Activated B cell treated with CpG ODN at 0.5 μM for 24 hours (primary cell): ENCODE measurements at regions not wholly inside any gene's neighbourhood (a gene's known extent, or its start where the extent isn't known, plus 50 kb on each side); places are given as distances from the start of the nearest gene placed in this dataset.

Experiments
- ATAC-seq: fragments of 200-7000 bp; cut with Tn5 transposase; one replicate; pipeline ENCODE4 v1.10.0; 2021; ENCODE audit warnings: low read depth, mild to moderate bottlenecking, moderate library complexity
- CTCF ChIA-PET: fragments of 350-600 bp; sonication (Branson Sonifier 250); formaldehyde crosslinking; loops from one replicate; lab custom pipeline; 2021; ENCODE audit warnings: antibody characterized with exemption; lab: Charles Lee
- POLR2A ChIA-PET: fragments of 350-600 bp; sonication (Branson Sonifier 250); formaldehyde crosslinking; loops from one replicate; lab custom pipeline; 2021; ENCODE audit warnings: antibody characterized with exemption; lab: Charles Lee
- DNase-seq: peaks from one replicate; pipeline ENCODE4 v3.0.0; 2022
- H3K27ac Mint-ChIP-seq: one replicate; pipeline ENCODE4 v1.8.0; 2020; ENCODE audit warnings: mixed read lengths
- H3K27me3 Mint-ChIP-seq: one replicate; pipeline ENCODE4 v1.8.0; 2021; ENCODE audit warnings: mixed read lengths
- H3K36me3 Mint-ChIP-seq: one replicate; pipeline ENCODE4 v1.8.0; 2021; ENCODE audit warnings: low read depth, mixed read lengths
- H3K4me1 Mint-ChIP-seq: one replicate; pipeline ENCODE4 v1.8.0; 2021; ENCODE audit warnings: mixed read lengths
- H3K4me3 Mint-ChIP-seq: one replicate; pipeline ENCODE4 v1.8.0; 2020; ENCODE audit warnings: mild to moderate bottlenecking, mixed read lengths
- H3K9me3 Mint-ChIP-seq: one replicate; pipeline ENCODE4 v1.8.0; 2020; ENCODE audit warnings: mixed read lengths
- intact Hi-C: fragments of 100-400 bp; cut with micrococcal nuclease; formaldehyde crosslinking; loops from one replicate; pipeline ENCODE4 v1.15.1; 2024
- TF ChIP-seq, protein P1 (sequence below): fragments of 200-600 bp; IDR thresholded peaks from one replicate; pipeline ENCODE4 v1.8.0; 2022; ENCODE audit warnings: antibody characterized with exemption, mild to moderate bottlenecking

DNA sequence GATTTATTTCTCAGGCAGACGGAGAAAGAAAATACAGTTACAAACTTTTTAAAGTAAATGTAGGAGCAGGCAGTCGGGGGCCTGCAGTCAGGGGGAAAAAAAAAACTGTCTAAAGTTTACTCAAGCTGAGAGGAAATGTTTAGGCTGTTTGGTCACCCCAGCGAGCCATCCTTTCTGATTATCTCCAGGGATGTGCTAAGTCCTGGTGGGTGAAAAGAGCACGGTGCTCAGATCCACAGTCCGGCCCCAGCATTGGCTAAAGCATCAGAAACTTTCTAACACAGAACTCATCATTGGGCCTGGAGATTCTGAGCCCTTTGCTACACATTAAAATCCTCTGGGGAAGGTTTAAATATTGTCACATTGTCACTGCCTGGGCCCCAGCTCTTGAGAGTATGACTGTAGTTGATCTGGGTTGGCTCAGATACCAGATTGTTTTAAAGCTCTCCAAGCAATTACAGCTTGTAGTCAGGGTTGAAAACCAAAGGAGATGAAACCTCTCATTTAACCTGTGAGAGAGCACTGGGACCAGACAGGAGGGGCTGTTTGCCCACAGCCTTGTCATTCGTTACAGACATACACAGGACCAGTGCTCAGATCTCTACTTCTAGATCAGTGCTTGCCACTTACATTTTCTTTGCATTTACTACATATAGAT lies 131.1 kb upstream of the HTR2A start:
- CTCF ChIA-PET: no interaction called here
- TF ChIP-seq, protein P1, sequence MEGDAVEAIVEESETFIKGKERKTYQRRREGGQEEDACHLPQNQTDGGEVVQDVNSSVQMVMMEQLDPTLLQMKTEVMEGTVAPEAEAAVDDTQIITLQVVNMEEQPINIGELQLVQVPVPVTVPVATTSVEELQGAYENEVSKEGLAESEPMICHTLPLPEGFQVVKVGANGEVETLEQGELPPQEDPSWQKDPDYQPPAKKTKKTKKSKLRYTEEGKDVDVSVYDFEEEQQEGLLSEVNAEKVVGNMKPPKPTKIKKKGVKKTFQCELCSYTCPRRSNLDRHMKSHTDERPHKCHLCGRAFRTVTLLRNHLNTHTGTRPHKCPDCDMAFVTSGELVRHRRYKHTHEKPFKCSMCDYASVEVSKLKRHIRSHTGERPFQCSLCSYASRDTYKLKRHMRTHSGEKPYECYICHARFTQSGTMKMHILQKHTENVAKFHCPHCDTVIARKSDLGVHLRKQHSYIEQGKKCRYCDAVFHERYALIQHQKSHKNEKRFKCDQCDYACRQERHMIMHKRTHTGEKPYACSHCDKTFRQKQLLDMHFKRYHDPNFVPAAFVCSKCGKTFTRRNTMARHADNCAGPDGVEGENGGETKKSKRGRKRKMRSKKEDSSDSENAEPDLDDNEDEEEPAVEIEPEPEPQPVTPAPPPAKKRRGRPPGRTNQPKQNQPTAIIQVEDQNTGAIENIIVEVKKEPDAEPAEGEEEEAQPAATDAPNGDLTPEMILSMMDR: no peak
- H3K9me3 Mint-ChIP-seq: no peaks in the 10 kb centered on the region
- ATAC-seq (no peak), DNase-seq (no peak)
- H3K4me1 Mint-ChIP-seq: peaks cover 19% of the 10 kb centered on the region
- H3K4me3 Mint-ChIP-seq: no peak overlapping the region
- no peak overlapping the region for H3K27ac Mint-ChIP-seq
- H3K36me3 Mint-ChIP-seq: no peaks in the 10 kb centered on the region
- POLR2A ChIA-PET: no interaction called here
- peaks cover 6% of the 10 kb centered on the region for H3K27me3 Mint-ChIP-seq
- intact Hi-C loops: no loop called here

DNA sequence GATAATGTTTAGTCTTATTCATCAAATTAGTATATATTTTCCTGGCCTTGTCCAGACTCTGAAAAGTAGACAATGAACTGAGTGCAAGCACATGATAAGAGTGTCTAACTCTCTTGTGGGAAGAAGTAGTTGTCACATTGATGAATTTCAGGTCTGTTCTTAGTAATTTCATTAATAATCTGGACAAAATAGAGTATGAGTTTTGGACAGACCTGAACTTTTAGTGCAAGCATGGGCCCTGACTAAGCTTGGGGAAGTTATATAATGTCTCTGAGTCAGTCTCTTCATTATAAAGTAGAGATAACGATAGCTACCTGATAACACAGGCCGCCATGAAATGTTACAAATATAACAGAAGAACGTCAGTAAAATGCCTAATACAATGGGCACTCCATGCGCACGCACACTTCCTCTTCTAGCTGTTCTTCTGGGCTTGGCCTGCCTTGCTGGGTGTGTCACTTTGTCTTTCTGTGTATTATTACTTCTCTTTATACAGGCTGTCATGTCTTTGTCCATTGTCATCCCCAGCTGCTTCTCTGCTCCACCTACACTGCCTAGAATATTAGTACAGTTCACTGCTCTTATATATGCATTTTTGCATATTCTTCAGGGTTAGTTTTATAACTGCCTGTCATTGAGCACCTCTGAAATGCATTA lies 129.1 kb upstream of the HTR2A start:
- TF ChIP-seq, protein P1: no peak
- ATAC-seq: no peak
- Mint-ChIP-seq H3K9me3 (no peaks in the 10 kb centered on the region), H3K4me3 (no peak overlapping the region), H3K4me1 (peaks cover 25% of the 10 kb centered on the region), H3K27ac (no peak overlapping the region), H3K27me3 (peaks cover 5% of the 10 kb centered on the region), H3K36me3 (no peaks in the 10 kb centered on the region)
- ChIA-PET CTCF (no interaction called here), POLR2A (no interaction called here)
- DNase-seq: no peak
- intact Hi-C loops: no loop called here

DNA sequence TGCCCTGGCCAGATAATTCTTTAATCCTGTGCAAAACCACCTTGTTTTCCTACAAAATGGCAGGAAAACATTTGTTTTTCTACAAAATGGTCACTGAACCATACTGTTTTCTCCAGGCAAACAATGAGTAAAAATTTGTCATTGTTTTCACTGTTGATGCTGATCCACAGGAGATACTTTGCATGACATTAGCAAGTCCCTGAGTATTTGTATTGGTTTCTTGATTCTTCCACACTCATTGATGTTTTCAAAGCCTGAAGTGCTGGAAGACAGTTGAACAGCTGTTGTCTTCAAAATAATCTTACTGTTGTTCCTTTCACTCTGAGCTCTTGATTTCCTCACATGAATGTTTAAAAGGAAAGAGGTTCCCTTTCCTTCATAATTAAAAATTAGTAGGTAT lies 123.1 kb upstream of the HTR2A start:
- ATAC-seq (no peak), DNase-seq (no peak)
- Mint-ChIP-seq H3K36me3 (no peaks in the 10 kb centered on the region), H3K27ac (no peak overlapping the region), H3K4me1 (peaks cover 10% of the 10 kb centered on the region), H3K9me3 (no peaks in the 10 kb centered on the region), H3K27me3 (peaks cover 5% of the 10 kb centered on the region), H3K4me3 (no peak overlapping the region)
- TF ChIP-seq, protein P1: no peak
- POLR2A ChIA-PET: no interaction called here
- CTCF ChIA-PET: no interaction called here
- intact Hi-C loops: no loop called here

DNA sequence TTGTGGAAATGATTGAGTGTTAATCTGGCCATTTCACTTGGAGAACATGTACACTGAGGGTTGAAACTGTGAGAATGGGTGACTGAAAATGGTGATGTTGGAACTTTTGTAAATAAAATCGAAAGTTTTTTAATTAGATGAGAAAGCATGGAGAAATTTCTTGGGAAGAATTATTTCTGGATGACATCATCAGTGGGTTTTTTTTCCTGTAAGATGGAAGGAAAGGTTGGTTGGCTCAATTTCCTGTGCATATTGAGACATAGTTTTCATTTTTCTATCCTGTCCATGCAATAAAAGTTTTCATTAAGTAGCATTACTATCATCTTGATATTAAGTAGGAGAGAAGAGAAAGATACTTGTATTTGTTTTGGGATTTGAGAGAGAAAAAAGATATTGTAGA lies 120.6 kb upstream of the HTR2A start:
- no peak overlapping the region for H3K27ac Mint-ChIP-seq
- ATAC-seq: no peak
- CTCF ChIA-PET: no interaction called here
- H3K36me3 Mint-ChIP-seq: no peaks in the 10 kb centered on the region
- H3K4me3 Mint-ChIP-seq: no peak overlapping the region
- H3K4me1 Mint-ChIP-seq: peaks cover 6% of the 10 kb centered on the region
- POLR2A ChIA-PET: no interaction called here
- DNase-seq: no peak
- H3K9me3 Mint-ChIP-seq: no peaks in the 10 kb centered on the region
- TF ChIP-seq, protein P1: no peak
- intact Hi-C loops: no loop called here
- H3K27me3 Mint-ChIP-seq: no peaks in the 10 kb centered on the region

DNA sequence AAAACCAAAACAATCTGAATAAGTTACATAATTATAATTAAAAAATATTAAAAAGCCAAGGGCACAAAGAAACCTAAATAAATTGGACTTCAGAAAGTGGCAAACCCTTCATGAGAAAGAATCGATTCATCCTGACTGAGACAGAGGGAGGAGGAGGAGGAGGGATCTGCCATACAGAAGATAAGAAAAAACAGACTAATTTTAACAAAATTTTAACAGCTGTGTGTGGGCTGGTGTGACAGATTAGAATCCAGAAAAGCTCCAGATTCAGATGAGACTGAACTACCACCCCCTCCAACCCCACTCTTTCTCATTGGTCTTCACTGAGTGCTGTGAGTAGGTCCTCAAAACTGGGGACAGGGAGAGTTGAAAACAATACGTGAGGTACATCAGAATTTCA lies 111.5 kb upstream of the HTR2A start:
- Mint-ChIP-seq H3K4me1 (no peaks in the 10 kb centered on the region), H3K4me3 (no peak overlapping the region), H3K27me3 (peaks cover 10% of the 10 kb centered on the region), H3K27ac (no peak overlapping the region), H3K9me3 (no peaks in the 10 kb centered on the region), H3K36me3 (no peaks in the 10 kb centered on the region)
- ChIA-PET POLR2A (no interaction called here), CTCF (no interaction called here)
- TF ChIP-seq, protein P1: no peak
- DNase-seq (no peak), ATAC-seq (no peak)
- intact Hi-C loops: no loop called here
